ENCODE measurements at regions not wholly inside any gene's neighbourhood (a gene's known extent, or its start where the extent isn't known, plus 50 kb on each side); places are given as distances from the start of the nearest gene placed in this dataset.

DNA sequence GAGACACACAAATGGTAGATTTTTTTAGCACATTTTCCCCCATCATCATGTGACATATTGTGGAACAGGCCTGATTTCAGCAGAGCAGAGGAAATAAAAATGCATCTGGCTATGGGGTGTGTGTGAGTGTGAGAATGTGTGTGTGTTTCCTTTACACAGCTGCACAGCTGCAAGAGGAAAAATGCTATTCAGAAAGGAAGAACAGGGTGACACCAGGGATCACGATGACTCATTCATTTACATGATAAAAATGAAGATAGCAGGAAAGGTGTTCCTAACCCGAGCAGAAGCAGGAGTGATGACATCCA is 469.5 kb upstream of the TSHZ3 start:
- H3K27ac ChIP-seq (ENCODE audit: low read depth, low read length): no peak overlapping the region; the same call in 1 of the 2 replicates
- no peak overlapping the region for H3K56ac ChIP-seq (replicated peaks; ENCODE audit: insufficient read length, low read depth, low read length)
- no peak overlapping the region for H4K8ac ChIP-seq (ENCODE audit: extremely low read depth, insufficient read depth, low read length)
- 25% methylated on average over 2 of the region's 2 CpGs; no CpG with 5 or more reads in 1 of the 2 experiments for WGBS, 2 experiments (ENCODE audit: extremely low coverage in 1 of 2, insufficient coverage in 1 of 2, insufficient read length in 1 of 2, insufficient replicate concordance in 2 of 2, low coverage in 1 of 2, low lambda C conversion rate in 2 of 2, missing lambda C conversion rate in 1 of 2)
- H2AK5ac ChIP-seq (ENCODE audit: low read depth, low read length): no peak overlapping the region
- no peak overlapping the region for H3K9ac ChIP-seq (replicated peaks in 1 of 4; ENCODE audit: extremely low read depth in 1 of 4, low read depth in 3 of 4, low read length in 3 of 4)
- H3K9me3 ChIP-seq (ENCODE audit: insufficient read depth in 2 of 2, low read depth in 1 of 2, low read length in 1 of 2): no peaks in the 10 kb centered on the region
- no peaks in the 10 kb centered on the region for H3K79me1 ChIP-seq (ENCODE audit: low read depth, low read length)
- H3K79me2 ChIP-seq (ENCODE audit: control insufficient read depth in 1 of 2, insufficient read depth in 2 of 2, low read length in 2 of 2): no peaks in the 10 kb centered on the region
- TF ChIP-seq BCL11A (IDR thresholded peaks at IDR 0.05; ENCODE audit: low read depth in 2 of 2, low read length in 2 of 2): no peak
- peak; percentile 88 for TF ChIP-seq JUND (IDR thresholded peaks at IDR 0.05; ENCODE audit: low read length)
- H3K4me3 ChIP-seq (ENCODE audit: extremely low read depth in 1 of 4, insufficient read depth in 2 of 4, low read depth in 3 of 4, low read length in 4 of 4): no peak overlapping the region
- FAIRE-seq (peak; percentile 36), DNase-seq (ENCODE audit: low read depth in 1 of 2, low spot score in 2 of 2) (no peak)
- H3K36me3 ChIP-seq (ENCODE audit: control insufficient read depth in 2 of 4, insufficient read depth in 4 of 4, low read length in 3 of 4): no peaks in the 10 kb centered on the region
- no peak overlapping the region; the same call in 1 of the 2 replicates for H2BK5ac ChIP-seq (ENCODE audit: low read depth, low read length)
- ChIA-PET POLR2A (ENCODE audit: partially characterized antibody) (interaction anchor here (0.6 to 0.7 kb wide), 2 partner anchors 73 to 563 kb away, joined by 3 read pairs; no protein-coding TSS in a partner anchor), CTCF (ENCODE audit: partially characterized antibody) (no interaction called here)
- H3K4me1 ChIP-seq (replicated peaks in 1 of 4; ENCODE audit: control insufficient read depth in 3 of 4, insufficient read depth in 4 of 4, low read length in 3 of 4): peaks cover 0 to 7% (median 2%) of the 10 kb centered on the region in 4 experiments; a peak in 4 of 7 replicates
- no peaks in the 10 kb centered on the region for H3K27me3 ChIP-seq (replicated peaks in 1 of 4; ENCODE audit: control insufficient read depth in 3 of 4, extremely low read depth in 1 of 4, insufficient read depth in 3 of 4, low read length in 3 of 4)
- no peak overlapping the region for H3K4ac ChIP-seq (replicated peaks; ENCODE audit: insufficient read length, low read depth, low read length)
- no peak overlapping the region for H2BK12ac ChIP-seq (ENCODE audit: low read depth, low read length)
- no peaks in the 10 kb centered on the region for H4K20me1 ChIP-seq (replicated peaks in 1 of 2; ENCODE audit: control insufficient read depth in 1 of 2, insufficient read depth in 2 of 2, low read length in 2 of 2)
- H3K23me2 ChIP-seq (ENCODE audit: low read depth, low read length): no peaks in the 10 kb centered on the region
- H3K18ac ChIP-seq (ENCODE audit: extremely low read depth, low read length): no peak overlapping the region
- no peak overlapping the region for H2BK20ac ChIP-seq (ENCODE audit: low read length)
- no peak overlapping the region for H2BK120ac ChIP-seq (replicated peaks; ENCODE audit: low read depth, low read length)
- H3K4me2 ChIP-seq (ENCODE audit: insufficient read depth in 1 of 2, low read depth in 2 of 2, low read length in 2 of 2): peak overlapping the region in 1 of 2 experiments; percentile 30; a peak in 1 of 4 replicates
- no peak overlapping the region for H2BK15ac ChIP-seq (ENCODE audit: low read length)
- no peak overlapping the region for H4K5ac ChIP-seq (ENCODE audit: insufficient read length, low read depth, low read length)
- H4K91ac ChIP-seq (replicated peaks; ENCODE audit: insufficient read length, low read length): no peak overlapping the region
- no peak overlapping the region for H3K23ac ChIP-seq (ENCODE audit: insufficient read length)
- no peak overlapping the region for H3K14ac ChIP-seq (ENCODE audit: insufficient read length)
- no peak overlapping the region; the same call in 1 of the 2 replicates for H2AFZ ChIP-seq (ENCODE audit: low read length)
